Left ventricle myocardium inferior (tissue), 1 donor: ENCODE measurements at regions not wholly inside any gene's neighbourhood (a gene's known extent, or its start where the extent isn't known, plus 50 kb on each side); places are given as distances from the start of the nearest gene placed in this dataset.

Source experiments
- DNase-seq: peaks from one replicate; pipeline ENCODE4 v3.0.0-alpha.2; 2020
- H3K27ac ChIP-seq: fragments of 200-600 bp; replicated peaks from 2 replicates; pipeline ENCODE4 v1.8.0; 2021
- H3K27me3 ChIP-seq: fragments of 200-600 bp; 2 replicates; pipeline ENCODE4 v1.8.0; 2021; ENCODE audit warnings: low read depth
- H3K36me3 ChIP-seq: fragments of 200-600 bp; 2 replicates; pipeline ENCODE4 v1.8.0; 2021
- H3K4me1 ChIP-seq: fragments of 200-600 bp; 2 replicates; pipeline ENCODE4 v1.8.0; 2021
- H3K4me3 ChIP-seq: fragments of 200-600 bp; 2 replicates; pipeline ENCODE4 v1.8.0; 2021; ENCODE audit warnings: mild to moderate bottlenecking, moderate library complexity
- H3K9me3 ChIP-seq: fragments of 200-600 bp; replicated peaks from 2 replicates; pipeline ENCODE4 v1.8.0; 2021
- CTCF ChIP-seq: fragments of 200-600 bp; IDR thresholded peaks from 2 replicates; pipeline ENCODE4 v1.8.0; 2021; ENCODE audit warnings: antibody characterized with exemption, mild to moderate bottlenecking, borderline replicate concordance
- intact Hi-C: fragments of 100-400 bp; cut with micrococcal nuclease; formaldehyde crosslinking; loops from one replicate; pipeline ENCODE4 v1.11.0; 2022
- donor health status: DM: no; HTN: yes; CAD: no; lungs with severe emphysema.

GRCh38 chr3:139746481-139746880, 68.7 kb upstream of the NMNAT3 start:
- intact Hi-C loops = no loop called here
- H3K4me3 ChIP-seq = no peak overlapping the region
- no peak overlapping the region for H3K27ac ChIP-seq
- DNase-seq = no peak
- no peaks in the 10 kb centered on the region for H3K4me1 ChIP-seq
- TF ChIP-seq CTCF = no peak
- peaks cover 26% of the 10 kb centered on the region for H3K9me3 ChIP-seq
- H3K36me3 ChIP-seq = no peaks in the 10 kb centered on the region
- H3K27me3 ChIP-seq = no peaks in the 10 kb centered on the region

- Histone ChIP-seq H3K36me3 (no peaks in the 10 kb centered on the region), H3K27ac (no peak overlapping the region), H3K9me3 (peaks cover 22% of the 10 kb centered on the region), H3K4me3 (no peak overlapping the region), H3K4me1 (no peaks in the 10 kb centered on the region), H3K27me3 (no peaks in the 10 kb centered on the region)
- intact Hi-C loops = no loop called here
- DNase-seq = no peak
- TF ChIP-seq CTCF = no peak
Measured at GRCh38 chr3:139745831-139746230, 68.1 kb upstream of the NMNAT3 start.

GRCh38 chr3:139738697-139739096, 60.9 kb upstream of the NMNAT3 start:
- H3K9me3 ChIP-seq = no peaks in the 10 kb centered on the region
- intact Hi-C loops = no loop called here

GRCh38 chr3:139737682-139738361, 60.0 kb upstream of the NMNAT3 start:
- no peak for DNase-seq
- no peaks in the 10 kb centered on the region for H3K36me3 ChIP-seq
- no peaks in the 10 kb centered on the region for H3K4me1 ChIP-seq
- H3K27me3 ChIP-seq = peaks cover 10% of the 10 kb centered on the region
- H3K9me3 ChIP-seq = no peaks in the 10 kb centered on the region
- H3K27ac ChIP-seq = no peak overlapping the region
- no peak overlapping the region for H3K4me3 ChIP-seq
- no peak for TF ChIP-seq CTCF
- intact Hi-C loops = no loop called here

More at GRCh38 chr3:139738697-139739096, 60.9 kb upstream of the NMNAT3 start:
- no peak for TF ChIP-seq CTCF
- no peaks in the 10 kb centered on the region for H3K36me3 ChIP-seq
- DNase-seq = no peak
- no peak overlapping the region for H3K4me3 ChIP-seq
- peaks cover 10% of the 10 kb centered on the region for H3K27me3 ChIP-seq
- no peaks in the 10 kb centered on the region for H3K4me1 ChIP-seq
- no peak overlapping the region for H3K27ac ChIP-seq

- Histone ChIP-seq H3K27me3 (peaks cover 10% of the 10 kb centered on the region), H3K4me1 (no peaks in the 10 kb centered on the region)
- intact Hi-C loops = no loop called here
Measured at GRCh38 chr3:139735191-139735590, 57.4 kb upstream of the NMNAT3 start.

More at GRCh38 chr3:139735191-139735590, 57.4 kb upstream of the NMNAT3 start:
- Histone ChIP-seq H3K27ac (no peak overlapping the region), H3K9me3 (no peaks in the 10 kb centered on the region), H3K4me3 (no peak overlapping the region), H3K36me3 (no peaks in the 10 kb centered on the region)
- no peak for DNase-seq
- no peak for TF ChIP-seq CTCF
